ENCODE measurements at regions not wholly inside any gene's neighbourhood (a gene's known extent, or its start where the extent isn't known, plus 50 kb on each side); places are given as distances from the start of the nearest gene placed in this dataset.

GRCh38 chr6:155708100-155708499 is 252.5 kb upstream of the NOX3 start:
- TF ChIP-seq ZFP3 (CRISPR knock-in tag; IDR thresholded peaks at IDR 0.05) (no peak), PPARA (CRISPR knock-in tag; IDR thresholded peaks at IDR 0.05; ENCODE audit: borderline replicate concordance) (no peak), POU6F1 (CRISPR knock-in tag; IDR thresholded peaks at IDR 0.05; ENCODE audit: borderline replicate concordance, low read depth) (no peak), OSR1 (CRISPR knock-in tag; IDR thresholded peaks at IDR 0.05) (no peak), ZNF8 (CRISPR knock-in tag; IDR thresholded peaks at IDR 0.05) (no peak), SNAI2 (CRISPR knock-in tag; IDR thresholded peaks at IDR 0.05) (no peak)
- TF ChIP-seq, protein P1, sequence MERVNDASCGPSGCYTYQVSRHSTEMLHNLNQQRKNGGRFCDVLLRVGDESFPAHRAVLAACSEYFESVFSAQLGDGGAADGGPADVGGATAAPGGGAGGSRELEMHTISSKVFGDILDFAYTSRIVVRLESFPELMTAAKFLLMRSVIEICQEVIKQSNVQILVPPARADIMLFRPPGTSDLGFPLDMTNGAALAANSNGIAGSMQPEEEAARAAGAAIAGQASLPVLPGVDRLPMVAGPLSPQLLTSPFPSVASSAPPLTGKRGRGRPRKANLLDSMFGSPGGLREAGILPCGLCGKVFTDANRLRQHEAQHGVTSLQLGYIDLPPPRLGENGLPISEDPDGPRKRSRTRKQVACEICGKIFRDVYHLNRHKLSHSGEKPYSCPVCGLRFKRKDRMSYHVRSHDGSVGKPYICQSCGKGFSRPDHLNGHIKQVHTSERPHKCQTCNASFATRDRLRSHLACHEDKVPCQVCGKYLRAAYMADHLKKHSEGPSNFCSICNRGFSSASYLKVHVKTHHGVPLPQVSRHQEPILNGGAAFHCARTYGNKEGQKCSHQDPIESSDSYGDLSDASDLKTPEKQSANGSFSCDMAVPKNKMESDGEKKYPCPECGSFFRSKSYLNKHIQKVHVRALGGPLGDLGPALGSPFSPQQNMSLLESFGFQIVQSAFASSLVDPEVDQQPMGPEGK (CRISPR knock-in tag; IDR thresholded peaks at IDR 0.05; ENCODE audit: borderline replicate concordance), result no peak

GRCh38 chr6:155706806-155707205 is 251.2 kb upstream of the NOX3 start:
- ATAC-seq, result no peak
- no peak for TF ChIP-seq ZNF565 (CRISPR knock-in tag; conservative IDR thresholded peaks at IDR 0.05; ENCODE audit: low read depth)
- TF ChIP-seq, protein P1 (CRISPR knock-in tag; IDR thresholded peaks at IDR 0.05; ENCODE audit: borderline replicate concordance), result no peak
- no peak for TF ChIP-seq CREB5 (CRISPR knock-in tag; IDR thresholded peaks at IDR 0.05; ENCODE audit: low read depth)
- no peak for TF ChIP-seq POU6F1 (CRISPR knock-in tag; IDR thresholded peaks at IDR 0.05; ENCODE audit: borderline replicate concordance, low read depth)
- TF ChIP-seq, protein P2, sequence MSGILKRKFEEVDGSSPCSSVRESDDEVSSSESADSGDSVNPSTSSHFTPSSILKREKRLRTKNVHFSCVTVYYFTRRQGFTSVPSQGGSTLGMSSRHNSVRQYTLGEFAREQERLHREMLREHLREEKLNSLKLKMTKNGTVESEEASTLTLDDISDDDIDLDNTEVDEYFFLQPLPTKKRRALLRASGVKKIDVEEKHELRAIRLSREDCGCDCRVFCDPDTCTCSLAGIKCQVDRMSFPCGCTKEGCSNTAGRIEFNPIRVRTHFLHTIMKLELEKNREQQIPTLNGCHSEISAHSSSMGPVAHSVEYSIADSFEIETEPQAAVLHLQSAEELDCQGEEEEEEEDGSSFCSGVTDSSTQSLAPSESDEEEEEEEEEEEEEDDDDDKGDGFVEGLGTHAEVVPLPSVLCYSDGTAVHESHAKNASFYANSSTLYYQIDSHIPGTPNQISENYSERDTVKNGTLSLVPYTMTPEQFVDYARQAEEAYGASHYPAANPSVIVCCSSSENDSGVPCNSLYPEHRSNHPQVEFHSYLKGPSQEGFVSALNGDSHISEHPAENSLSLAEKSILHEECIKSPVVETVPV (CRISPR knock-in tag; IDR thresholded peaks at IDR 0.05), result no peak
- TF ChIP-seq ZFP30 (CRISPR knock-in tag; IDR thresholded peaks at IDR 0.05), result no peak
- no peak for TF ChIP-seq GLIS3 (CRISPR knock-in tag; IDR thresholded peaks at IDR 0.05)
- TF ChIP-seq, protein P3, sequence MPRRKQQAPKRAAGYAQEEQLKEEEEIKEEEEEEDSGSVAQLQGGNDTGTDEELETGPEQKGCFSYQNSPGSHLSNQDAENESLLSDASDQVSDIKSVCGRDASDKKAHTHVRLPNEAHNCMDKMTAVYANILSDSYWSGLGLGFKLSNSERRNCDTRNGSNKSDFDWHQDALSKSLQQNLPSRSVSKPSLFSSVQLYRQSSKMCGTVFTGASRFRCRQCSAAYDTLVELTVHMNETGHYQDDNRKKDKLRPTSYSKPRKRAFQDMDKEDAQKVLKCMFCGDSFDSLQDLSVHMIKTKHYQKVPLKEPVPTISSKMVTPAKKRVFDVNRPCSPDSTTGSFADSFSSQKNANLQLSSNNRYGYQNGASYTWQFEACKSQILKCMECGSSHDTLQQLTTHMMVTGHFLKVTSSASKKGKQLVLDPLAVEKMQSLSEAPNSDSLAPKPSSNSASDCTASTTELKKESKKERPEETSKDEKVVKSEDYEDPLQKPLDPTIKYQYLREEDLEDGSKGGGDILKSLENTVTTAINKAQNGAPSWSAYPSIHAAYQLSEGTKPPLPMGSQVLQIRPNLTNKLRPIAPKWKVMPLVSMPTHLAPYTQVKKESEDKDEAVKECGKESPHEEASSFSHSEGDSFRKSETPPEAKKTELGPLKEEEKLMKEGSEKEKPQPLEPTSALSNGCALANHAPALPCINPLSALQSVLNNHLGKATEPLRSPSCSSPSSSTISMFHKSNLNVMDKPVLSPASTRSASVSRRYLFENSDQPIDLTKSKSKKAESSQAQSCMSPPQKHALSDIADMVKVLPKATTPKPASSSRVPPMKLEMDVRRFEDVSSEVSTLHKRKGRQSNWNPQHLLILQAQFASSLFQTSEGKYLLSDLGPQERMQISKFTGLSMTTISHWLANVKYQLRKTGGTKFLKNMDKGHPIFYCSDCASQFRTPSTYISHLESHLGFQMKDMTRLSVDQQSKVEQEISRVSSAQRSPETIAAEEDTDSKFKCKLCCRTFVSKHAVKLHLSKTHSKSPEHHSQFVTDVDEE (CRISPR knock-in tag; IDR thresholded peaks at IDR 0.05), result no peak
- TF ChIP-seq SNAI2 (CRISPR knock-in tag; IDR thresholded peaks at IDR 0.05), result no peak
- TF ChIP-seq ISL1 (CRISPR knock-in tag; IDR thresholded peaks at IDR 0.05), result no peak
- TF ChIP-seq TOX (CRISPR knock-in tag; IDR thresholded peaks at IDR 0.05; ENCODE audit: borderline replicate concordance), result no peak
- TF ChIP-seq TCF4 (CRISPR knock-in tag; IDR thresholded peaks at IDR 0.05; ENCODE audit: borderline replicate concordance), result no peak
- no peak for TF ChIP-seq ARNTL (CRISPR knock-in tag; IDR thresholded peaks at IDR 0.05; ENCODE audit: borderline replicate concordance, low read depth)
- no peak for TF ChIP-seq OSR1 (CRISPR knock-in tag; IDR thresholded peaks at IDR 0.05)

More at GRCh38 chr6:155708100-155708499, 252.5 kb upstream of the NOX3 start:
- ATAC-seq, result no peak
